Erythroblast (primary cell): ENCODE measurements at regions not wholly inside any gene's neighbourhood (a gene's known extent, or its start where the extent isn't known, plus 50 kb on each side); places are given as distances from the start of the nearest gene placed in this dataset.
"Not testable (repeated sequence)": the region's sequence is repeated elsewhere in the genome, so short reads cannot be mapped to it uniquely, and the experiment has no call there.

ENCODE experiments used
- DNase-seq, 2 experiments: peaks; one replicate each; lab custom pipeline; 2025; lab: John Stamatoyannopoulos, UW
- GATA1 ChIP-seq: IDR thresholded peaks from 2 replicates; pipeline ENCODE4 v1.6.1; 2011; ENCODE audit warnings: low read depth, mild to moderate bottlenecking, control low read depth, low read length, moderate library complexity
- POLR2A ChIP-seq: IDR thresholded peaks from 2 replicates; pipeline ENCODE4 v1.6.1; 2011; ENCODE audit warnings: mild to moderate bottlenecking, low read length

DNA sequence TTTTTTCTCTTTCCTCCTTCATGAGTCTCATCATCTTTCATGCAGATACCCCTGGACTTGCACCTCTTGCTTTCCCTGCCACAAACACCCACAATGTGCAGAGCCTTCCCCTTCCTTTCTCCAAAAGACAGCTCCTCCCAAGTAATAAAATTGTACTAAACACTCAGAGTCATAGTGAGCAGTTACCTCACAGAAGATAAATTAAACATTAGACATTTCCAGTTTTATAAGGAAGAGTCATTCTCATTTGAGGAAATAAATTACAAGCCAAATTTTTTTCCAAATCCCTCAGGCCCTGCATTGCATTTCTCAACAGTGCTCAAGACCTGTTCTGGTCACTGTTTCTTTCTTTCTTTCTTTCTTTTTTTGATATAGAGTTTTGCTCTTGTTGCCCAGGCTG is 131.5 kb downstream of the ATPSCKMT start:
- TF ChIP-seq GATA1 (no peak), POLR2A (no peak)
- DNase-seq: no peak

DNA sequence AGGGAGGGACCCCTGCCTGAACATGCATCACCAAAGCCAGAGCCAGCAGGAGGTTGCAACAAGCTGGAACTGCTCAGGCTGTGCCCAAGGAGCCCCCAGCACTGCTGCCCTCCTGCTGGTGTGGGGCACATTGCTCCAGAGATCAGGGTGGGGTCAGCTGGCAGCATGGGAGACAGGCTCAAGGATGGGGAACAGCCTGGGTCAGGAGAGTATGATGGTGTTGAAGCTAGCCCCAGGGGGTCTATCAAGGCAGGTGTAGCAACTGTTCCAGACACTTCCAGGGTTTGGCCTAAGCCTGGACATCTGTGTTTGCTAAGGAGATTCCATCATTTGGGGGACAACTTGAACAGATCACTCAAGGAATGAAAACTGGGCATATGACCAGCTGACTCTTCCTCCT is 133.1 kb downstream of the ATPSCKMT start:
- no peak for DNase-seq
- TF ChIP-seq GATA1: no peak
- TF ChIP-seq POLR2A: no peak

DNA sequence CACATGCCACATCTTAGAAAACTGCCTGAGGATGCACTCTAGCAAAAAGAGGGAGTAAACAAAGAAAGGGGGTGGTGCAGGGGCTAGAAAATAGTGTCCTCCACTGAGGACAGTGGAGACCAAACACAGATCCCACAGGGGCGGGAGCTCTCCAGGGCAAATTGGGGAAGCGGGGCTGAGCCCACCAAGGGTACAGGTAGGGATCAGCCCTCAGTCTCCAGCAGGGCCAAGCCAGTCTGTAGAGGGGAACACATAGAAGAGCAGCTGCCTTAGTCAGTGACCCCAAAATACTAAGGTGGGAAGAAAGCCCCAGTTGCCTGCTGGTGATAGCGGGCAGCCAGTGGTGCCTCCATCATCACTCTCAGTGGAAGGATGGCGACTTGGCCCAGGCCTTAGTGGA is 134.0 kb downstream of the ATPSCKMT start:
- no peak for DNase-seq
- no peak for TF ChIP-seq GATA1
- TF ChIP-seq POLR2A: no peak

DNA sequence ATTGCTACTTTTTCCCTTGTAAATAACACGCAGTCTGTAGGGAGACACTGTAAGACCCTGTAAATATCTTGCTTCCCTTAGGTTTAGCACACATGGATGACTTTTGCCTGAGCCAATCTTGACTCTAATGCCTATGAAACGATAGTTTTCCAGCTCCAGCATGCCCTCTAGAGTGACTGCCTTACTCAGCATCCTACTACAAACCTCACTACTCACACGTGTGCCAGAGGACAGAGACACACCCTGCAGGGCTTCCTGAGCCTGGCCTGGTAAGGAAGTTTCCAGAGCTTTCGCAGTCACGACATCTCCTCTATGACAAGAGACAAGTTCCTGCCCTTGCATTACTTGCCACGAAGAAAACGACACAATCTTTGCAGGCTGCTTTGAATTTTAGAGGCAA is 138.1 kb downstream of the ATPSCKMT start:
- DNase-seq: peak in 1 of 2 experiments; percentile 14
- TF ChIP-seq POLR2A (no peak), GATA1 (no peak)

DNA sequence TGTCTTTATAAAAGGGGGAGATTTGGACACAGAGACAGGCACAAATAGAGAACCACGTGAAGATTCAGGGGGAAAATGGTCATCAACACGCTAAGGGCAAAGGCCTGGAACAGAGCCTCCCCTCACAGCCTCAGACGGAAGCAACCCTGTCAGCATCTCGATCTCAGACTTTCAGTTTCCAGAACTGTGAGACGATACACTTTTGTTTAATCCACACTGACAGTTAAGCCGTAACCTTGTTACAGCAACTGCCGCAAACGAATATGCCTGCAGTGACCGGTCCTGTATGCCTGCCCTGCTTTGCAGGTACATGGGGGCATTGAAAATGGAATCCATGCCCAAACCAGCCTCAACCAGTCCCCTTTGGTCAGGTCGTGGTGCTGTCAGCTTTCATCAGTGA is 139.5 kb downstream of the ATPSCKMT start:
- TF ChIP-seq POLR2A: no peak
- no peak for TF ChIP-seq GATA1
- DNase-seq: no peak

DNA sequence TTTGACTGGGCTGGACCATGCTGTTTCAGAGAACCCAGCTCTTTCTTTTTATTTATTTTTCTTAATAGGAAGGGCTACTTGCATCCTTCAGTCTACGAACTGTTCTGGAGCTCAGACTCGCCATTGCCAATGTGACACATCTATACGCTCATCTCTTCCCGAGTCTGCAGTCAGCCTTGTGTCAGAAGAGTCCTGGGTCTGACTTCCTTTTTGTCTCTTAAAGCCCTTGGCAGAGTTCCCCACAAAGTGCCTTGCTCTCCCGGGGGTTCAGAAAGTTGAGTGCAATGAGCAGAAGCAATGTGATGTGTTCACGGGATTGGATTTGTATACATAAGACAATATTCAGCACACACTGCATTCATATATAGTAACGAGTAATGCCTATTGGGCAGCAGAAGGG is 140.4 kb downstream of the ATPSCKMT start:
- no peak for DNase-seq
- TF ChIP-seq GATA1: no peak
- no peak for TF ChIP-seq POLR2A

DNA sequence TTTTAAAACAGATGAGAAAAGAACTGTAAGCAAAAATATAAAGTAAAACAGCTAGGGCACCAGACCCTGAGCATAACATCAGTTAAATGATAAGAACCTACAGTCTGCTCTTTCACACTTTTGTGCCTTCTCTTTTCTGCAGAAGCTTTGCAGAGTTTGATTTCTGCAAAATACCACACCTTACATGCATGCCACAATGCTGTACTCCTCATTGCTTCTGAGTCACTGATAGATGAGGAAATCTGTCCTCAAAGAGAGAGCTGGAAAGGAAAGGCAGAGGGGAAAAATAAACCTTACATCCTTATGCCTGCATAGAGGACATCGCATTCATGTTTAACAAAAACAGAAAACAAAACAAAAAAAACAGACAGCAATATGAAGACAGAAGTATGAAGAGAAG is 142.9 kb downstream of the ATPSCKMT start:
- DNase-seq: no peak
- TF ChIP-seq POLR2A: no peak
- TF ChIP-seq GATA1: no peak

DNA sequence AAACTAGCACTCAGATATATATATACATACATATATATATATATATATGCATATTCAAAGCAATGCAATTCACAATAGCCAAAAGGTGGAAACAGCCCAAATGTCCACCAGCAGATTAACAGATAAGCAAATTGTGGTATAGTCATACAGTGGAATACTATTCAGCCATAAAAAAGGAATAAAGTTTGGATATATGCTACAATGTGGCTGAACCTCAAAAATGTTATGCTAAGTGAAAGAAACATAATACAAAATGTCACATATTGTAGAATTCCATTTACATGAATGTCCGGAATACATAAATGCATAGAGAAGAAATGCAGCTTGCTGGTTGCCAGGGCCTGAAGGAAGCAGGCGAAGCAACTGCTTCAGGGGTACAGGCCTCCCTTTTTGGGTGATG is 143.4 kb downstream of the ATPSCKMT start:
- TF ChIP-seq GATA1: no peak
- no peak for TF ChIP-seq POLR2A
- DNase-seq: no peak

DNA sequence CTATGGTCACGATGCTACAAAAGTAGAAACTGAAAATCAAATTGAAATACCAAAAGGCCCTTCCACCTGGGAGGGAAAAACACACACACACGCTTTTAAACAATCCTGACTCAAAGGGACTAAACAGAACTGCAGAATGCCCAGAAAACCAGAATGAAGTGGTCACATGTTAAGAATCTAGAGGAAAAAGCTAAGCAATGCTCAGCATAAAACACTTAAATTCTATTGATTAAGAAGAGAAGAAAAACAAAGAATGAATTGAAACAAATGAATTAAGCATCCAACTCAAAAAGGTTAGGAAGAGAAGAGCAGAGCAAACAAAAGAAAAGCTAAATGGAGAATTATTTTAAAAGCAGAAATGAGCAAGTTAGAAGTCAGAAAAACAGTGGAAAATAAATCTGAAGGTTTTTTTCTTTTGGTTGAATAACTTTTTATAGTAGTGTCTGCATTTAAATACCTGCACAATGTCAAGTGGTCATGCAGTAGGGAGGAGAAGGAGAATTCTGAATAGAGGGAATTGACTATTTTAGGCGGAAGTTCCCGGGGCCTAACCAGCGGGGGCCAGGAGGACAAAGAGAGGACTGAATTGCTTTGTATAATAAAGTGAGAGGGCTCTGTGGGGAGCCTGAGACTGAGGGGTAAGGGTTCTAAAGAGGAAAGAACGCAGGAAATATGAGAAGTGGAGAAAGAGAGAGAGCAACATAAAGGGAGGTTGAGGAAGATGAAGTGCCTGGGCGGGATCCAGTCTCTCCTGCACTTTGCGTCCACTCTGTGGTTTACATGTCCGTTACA is 146.8 kb downstream of the ATPSCKMT start:
- no peak for DNase-seq
- TF ChIP-seq GATA1: no peak
- TF ChIP-seq POLR2A: no peak

DNA sequence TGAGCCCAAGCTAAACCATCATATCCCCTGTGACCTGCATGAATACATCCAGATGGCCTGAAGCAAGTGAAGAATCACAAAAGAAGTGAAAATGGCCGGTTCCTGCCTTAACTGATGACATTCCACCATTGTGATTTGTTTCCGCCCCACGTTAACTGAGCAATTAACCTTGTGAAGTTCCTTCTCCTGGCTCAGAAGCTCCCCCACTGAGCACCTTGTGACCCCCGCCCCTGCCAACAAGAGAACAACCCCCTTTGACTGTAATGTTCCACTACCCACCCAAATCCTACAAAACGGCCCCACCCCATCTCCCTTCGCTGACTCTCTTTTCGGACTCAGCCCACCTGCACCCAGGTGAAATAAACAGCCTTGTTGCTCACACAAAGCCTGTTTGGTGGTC is 147.5 kb downstream of the ATPSCKMT start:
- not testable (repeated sequence) for DNase-seq

DNA sequence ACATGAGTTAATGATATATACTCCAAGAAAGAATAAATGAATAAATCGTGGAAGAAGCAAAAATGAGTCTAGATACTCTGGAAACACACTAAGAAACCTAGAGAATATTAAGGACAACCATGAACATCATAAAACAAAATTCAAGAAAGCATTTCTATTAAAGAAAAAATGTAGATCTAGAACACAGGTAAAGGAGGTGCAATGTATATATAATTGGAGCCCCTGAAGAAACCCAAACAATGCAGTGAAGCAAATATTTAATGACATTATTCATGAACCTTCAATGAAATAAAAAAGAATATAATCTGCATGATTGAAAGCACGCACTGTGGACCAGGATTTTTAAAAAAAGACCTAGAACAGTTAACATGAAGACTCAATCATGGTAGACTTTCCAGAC is 150.1 kb downstream of the ATPSCKMT start:
- DNase-seq: no peak
- no peak for TF ChIP-seq POLR2A
- no peak for TF ChIP-seq GATA1

DNA sequence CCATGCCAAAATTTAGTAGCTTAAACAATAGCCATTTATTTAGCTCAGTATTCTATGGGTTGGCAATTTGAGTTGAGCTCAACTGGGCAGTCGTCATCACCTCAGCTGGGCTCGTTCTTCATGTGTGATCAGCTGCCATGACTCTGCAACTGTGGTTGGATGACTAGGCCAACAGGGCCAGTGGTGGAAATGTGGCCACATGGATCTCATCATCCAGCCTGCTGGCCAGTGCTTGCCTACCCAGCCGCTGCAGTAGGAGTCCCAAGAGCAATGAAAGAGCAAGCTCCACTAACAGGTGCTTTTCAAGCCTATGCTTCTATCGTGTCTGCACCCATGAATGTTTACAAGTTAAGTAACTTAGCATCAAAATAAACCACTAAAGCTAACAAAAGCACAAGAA is 158.0 kb downstream of the ATPSCKMT start:
- DNase-seq: no peak
- TF ChIP-seq GATA1 (no peak), POLR2A (no peak)

DNA sequence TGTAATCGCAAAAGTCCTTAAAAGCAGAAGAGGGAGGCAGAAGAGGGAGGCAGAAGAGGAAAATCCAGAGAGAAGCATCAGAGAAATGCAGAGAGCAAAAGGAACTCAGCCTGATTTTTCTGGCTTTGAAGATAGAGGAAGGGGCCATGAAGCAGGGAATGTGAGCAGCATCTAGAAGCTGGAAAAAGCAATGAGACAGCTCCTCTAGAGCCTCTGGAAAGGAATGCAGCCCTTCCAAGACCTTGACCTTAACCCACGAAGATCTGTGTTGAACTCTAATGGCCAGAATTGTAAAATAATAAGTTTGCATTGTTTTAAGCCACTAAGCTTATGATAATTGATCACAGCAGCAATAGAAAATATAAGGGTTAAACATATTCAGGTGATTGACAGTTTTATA is 159.6 kb downstream of the ATPSCKMT start:
- no peak for DNase-seq
- no peak for TF ChIP-seq POLR2A
- TF ChIP-seq GATA1: no peak

DNA sequence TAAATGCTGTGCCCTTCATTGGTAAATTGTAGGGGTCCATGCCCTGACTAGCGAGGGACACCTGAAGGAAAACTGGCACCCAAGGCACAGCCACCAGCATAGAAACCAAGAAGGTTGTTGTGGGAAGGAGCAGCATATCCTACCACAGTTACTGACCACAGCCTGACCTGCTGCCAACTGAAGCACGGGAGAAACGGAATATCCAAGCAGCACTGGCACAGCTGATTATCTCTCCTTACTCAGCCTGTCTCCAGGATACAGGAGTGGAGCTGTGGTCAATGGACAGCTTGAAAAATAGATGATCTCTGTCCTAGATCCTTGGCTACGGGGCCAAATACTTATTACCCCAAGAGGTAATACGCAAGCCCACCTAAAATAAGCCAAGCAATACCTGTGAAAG is 164.5 kb downstream of the ATPSCKMT start:
- no peak for TF ChIP-seq POLR2A
- DNase-seq: no peak

DNA sequence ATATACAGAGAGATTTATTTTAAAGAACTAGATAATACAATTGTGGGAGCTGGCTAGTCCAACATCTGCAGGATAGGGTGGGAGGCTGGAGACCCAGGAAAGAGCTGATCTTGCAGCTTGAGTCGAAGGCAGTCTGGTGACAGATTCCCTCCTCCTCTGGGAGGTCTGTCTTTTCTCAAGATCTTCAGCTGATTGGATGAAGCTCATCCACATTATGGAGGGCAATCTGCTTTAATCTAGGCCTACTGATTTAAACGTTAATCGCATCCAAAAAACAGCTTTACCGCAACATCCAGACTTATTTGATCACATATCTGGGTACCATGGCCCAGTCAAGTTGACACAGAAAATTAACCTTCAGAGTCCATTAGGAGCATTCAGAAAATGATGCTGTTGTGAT is 168.1 kb downstream of the ATPSCKMT start:
- no peak for TF ChIP-seq POLR2A
- no peak for TF ChIP-seq GATA1
- DNase-seq: no peak
